ENCODE measurements at regions not wholly inside any gene's neighbourhood (a gene's known extent, or its start where the extent isn't known, plus 50 kb on each side); places are given as distances from the start of the nearest gene placed in this dataset.
A peak's percentile ranks its signal among the peaks of the same experiment; 100 is the strongest.
"Not testable (repeated sequence)": the region's sequence is repeated elsewhere in the genome, so short reads cannot be mapped to it uniquely, and the experiment has no call there.

DNA sequence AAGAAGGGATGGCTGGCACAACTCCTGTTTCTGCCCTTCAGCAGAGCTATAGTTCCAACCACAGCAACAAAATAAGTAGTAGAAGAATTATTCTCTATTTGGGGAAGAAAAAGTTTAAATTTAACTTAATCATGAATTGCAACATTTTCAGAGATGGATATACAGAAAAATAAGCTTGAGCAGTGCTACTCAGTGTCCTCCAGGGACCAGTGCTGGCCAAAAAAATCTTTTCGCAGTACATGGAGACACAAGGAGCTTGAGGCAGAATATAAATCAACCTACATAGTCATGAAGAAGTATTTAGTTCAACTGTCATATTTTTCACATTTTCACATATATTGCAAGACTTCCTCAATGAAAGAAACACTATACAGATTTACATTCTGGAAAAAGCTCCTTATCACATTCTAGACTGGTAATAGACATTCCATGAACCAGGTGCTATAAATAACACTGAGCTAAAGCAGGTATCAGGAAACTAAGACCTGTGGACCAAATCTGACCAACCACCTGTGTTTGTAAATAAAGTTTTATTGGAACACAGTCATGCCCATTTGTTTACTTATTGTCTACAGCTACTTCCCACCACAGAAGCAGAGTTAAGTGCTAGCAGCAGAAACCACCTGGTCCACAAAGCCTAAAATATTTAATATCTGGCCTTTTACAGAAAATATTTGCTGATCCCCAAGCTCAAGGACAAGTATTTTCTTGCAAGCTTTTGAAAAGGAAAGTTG is 101.9 kb downstream of the RGS21 start:
- DNase-seq = no peak

DNA sequence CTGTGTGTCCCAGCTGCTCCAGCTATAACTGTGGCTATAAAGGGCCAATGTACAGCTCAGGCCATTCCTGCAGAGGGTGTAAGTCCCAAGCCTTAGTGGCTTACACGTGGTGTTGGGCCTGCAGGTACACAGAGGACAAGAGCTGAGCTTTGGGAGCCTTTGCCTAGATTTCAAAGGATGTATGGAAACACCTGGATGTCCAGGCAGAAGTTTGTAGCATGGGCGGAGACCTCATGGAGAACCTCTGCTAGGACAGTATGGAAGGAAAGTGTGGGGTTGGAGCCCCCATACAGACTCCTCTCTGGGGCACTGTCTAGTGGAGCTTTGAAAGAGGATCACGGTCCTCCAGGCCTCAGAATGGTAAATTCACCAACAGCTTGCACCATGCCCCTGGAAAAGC is 113.9 kb downstream of the RGS21 start:
- DNase-seq = no peak

DNA sequence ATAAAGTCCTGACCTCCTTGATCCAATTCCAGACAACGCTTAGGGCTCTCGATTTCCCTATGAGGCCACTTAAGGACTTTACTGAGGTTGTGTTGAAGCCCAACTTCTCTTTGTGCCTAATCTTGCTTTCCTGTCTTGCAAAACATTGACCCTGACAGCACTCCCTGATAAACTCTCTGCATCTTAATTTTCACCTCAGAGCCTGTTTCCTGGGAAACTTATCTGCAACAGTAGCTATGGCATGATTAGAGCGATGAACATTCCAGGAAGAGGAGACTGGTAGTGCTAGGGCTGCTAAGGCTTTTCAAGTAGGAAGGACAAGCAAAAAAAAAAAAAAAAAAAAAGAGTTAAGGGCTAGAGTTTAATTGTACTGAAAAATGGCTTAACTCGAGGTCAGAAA is 118.9 kb downstream of the RGS21 start:
- DNase-seq = no peak

DNA sequence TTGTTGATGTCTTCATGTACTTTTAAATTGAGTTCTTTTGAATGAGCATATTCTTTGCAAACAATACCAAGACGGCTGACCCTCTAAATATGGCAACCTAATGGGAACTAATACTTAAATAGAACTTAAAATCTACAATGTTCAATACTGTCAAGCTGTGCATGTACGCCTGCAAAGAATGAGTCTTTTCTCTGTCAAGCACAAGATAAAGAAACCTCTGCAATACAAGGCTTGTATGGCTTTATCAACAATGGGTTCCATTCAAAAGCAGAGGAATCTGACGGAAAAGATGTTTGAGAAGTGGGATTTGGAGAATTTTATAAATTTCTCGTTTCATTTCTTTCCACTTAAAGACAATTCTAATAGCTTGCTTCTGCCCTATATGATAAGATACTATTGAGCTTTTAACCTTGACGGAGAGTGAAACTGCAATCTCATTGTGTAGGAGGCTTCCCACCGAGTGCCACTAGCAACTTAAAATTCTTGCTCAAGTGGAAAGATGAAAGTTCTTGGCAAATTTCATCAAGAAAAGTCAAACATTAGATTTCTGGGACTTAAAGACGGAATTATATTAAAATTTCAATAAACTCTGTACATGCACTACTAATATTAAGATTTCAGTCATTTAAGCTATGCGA is 119.8 kb downstream of the RGS21 start:
- DNase-seq = no peak

DNA sequence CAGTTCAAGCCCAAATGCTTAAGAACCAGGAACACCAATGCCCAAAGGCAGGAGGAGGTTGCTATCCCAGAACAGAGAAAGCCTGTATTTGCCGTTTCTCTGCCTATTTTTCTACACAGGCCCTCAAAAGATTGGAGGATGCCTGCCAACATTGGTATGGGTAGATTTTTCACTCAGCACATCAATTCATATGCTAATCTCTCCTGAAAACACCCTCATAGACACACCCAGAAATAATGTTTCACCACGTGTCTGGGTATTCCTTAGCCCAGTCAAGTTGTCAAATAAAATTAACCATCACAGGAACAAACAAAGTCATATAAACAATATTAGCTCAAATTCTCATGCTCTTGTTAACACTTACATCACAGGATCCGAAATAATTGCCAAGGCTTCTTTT is 121.9 kb downstream of the RGS21 start:
- DNase-seq = no peak

DNA sequence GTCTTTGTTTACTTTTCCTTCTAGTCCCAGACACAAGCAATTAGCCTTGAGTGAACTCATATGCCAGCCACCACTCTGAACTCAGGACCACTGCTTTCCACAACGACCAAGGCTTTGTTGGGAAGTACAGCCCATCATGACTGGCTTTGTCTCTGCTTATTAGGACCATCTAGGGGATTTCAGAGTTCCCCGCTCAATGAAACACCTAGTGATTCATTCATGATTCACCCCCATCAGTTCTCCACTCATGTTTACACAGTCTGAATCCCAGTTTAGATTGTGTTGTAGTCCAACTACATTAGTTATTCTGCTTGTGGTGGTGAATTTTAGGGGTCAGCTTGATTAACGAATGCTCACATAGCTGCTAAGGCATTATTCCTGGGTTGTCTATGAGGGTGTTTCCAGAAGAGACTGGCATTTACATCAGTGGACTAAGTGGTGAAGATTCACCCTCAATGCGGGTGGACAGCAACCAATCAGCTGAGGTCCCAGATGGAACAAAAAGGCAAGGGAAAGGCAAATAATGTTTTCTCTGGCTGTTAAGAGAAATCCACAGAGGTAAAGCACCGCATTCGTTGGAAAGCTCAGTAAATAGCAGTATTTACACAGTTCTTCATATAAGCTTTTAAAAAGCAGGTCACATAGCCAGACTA is 122.7 kb downstream of the RGS21 start:
- DNase-seq = no peak

DNA sequence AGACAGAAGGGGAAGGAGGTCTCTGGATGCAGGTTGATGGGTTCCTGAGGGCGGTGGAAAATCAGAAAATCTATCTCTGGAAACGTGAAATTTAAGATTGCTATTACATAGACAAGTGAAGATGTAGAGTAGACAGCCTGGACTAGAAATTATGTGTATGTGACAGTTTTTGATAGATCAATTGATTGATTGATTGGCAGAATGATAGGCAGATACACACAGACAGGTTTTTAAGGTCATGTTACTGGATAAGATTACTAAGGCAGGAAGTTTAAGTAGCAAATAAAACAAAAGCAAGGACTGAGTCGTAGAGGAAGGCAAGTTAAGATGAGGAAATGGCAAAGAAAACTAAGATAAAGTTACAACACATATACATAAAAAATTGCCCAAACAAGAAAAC is 124.7 kb downstream of the RGS21 start:
- DNase-seq = no peak

DNA sequence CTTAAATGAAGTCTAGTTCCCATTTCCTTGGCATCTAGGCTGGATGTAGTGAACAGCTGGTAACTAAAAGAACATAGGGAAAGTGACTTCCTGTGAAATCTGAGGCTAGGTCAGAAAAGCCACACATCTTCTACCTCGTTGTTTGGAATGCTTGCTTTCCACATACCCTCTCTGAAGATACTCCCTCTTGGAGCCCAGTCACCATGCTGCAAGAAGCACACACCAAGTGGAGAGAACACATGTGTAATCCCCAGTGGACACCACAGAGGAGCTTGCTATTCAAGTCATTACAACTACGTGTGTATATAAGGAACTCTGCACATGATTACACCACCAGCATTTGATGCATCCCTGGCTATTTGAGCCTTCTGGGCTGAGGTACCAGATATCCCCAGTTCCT is 125.9 kb downstream of the RGS21 start:
- no peak for DNase-seq

DNA sequence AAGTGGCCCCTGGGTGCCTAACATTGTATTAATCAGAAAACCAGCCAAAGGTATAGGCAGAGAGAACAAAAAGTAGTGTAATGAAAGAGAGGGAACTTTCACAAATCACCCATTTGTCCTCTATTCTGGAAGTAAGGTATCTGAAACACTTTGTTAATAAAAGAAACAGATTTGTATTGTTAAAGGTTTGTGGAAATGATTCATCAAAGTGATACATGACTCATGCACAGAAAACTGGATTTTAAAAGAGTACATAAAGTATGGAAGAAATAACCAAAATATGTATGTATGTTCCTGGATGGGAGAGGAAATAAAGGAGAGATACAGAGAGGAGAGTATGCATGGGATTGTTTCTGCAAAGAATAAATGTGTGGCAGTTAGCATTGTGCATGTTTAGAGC is 126.8 kb downstream of the RGS21 start:
- no peak for DNase-seq

DNA sequence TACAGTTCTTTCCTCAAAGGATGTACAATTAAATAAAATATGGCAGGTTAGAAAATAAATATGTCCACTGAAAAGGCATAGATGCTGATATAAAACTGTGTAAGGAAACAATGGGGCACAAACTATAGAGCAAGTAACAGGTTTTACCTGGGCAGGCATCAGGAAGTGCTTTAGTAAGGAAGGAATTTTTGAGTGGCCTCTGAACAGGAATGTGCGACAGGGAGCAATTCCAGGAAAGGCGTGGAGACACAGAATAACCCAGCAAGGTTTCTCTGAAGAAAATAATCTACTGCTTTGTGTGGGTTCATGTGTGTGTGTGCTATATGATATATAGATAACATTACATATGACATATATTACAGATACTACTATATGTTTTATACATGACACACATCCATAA is 128.4 kb downstream of the RGS21 start:
- DNase-seq = no peak

DNA sequence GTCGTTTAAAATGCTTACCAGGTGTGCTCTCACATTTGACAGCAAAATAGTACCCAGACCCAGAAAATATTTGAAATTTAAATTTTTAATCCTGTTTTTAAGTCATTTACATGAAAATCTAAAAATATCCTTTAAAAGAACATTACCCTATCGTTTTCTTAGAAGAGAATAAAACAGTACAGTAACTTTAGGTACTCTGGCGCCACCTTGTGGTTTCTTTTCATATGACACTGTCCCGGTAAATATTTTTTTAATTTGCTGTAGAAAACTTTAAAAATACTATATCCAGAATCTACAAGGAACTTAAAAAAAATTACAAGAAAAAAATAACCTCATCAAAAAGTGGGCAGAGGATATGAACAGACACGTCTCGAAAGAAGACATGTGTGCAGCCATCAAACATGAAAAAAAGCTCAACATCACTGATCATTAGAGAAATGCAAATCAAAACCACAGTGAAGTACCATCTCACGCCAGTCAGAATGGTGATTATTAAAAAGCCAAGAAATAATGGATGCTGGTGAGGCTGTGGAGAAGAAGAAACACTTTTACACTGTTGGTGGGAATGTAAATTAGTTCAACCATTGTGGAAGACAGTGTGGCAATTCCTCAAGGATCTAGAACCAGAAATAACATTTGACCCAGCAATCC is 129.2 kb downstream of the RGS21 start:
- DNase-seq = peak; percentile 50

DNA sequence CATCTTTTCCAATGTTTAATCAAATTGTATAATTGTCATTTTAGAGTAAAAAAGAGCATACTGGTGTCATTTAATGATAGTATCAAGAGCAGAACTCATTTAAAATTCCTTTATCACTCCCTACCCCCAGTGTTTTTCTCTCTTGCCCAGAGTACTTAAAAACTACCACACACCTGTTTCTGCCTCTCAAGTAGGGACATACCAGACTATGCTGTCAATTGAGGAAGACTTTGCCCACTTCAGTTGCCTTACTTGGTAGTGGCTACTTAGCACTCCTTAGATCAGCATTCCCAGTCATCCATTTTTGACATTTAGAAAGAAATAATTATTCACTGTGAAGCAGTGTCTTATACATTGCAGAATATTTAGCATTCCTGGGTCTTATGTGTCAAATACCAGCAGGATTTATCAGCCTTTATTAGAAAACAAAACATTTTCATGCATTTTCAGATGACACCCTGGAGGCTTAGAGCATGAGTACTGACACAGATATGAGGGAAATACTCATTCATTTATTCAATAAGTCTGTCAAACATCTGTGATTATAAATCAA is 127.5 kb upstream of the RGS1 start:
- DNase-seq = no peak

DNA sequence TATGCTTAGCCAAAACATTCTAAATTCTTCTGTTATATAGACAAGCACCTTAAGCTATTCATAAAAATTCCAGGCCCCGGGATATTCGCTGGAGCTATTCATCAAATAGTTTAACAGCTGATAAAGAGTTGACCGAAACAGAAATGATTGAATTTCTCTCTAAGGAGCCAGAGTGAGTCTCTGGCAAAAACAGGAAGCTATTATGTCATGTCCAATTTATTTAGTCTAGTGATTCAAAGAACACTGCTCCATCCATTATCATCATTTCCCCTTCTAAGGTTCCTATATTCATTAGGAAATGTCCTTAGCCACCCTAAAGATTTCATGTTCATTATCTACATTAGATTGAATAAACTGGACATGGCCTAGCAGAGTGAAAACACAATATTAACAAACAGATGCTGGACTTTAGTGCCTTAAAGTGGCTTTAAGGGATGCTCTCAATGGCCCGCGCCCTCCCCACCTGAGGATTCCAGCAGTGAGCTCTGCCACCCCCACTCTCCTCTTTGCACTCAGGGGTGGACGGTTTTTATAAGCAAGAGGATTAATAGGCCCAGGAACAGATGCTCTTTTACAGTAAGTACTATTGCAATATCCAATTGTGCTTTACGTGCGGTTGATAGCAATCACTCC is 122.1 kb upstream of the RGS1 start:
- no peak for DNase-seq

DNA sequence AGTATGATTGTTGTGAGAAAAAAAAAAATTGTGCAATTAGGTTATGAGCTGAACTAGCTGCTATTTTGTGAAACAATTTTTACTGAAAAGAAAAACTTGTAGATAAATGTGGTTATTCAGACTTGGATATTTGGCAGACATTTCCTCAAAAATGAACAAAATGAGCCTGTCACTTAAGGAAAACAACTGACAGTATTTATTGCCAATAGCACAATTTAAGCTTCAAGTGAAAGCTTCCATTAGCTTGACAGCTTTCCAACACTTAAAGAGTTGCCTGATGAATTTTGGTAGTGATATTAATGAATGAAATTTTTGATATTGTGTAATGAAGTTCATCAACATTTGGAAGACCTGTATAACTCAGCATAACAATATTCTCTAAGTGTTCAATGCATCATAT is 116.1 kb upstream of the RGS1 start:
- no peak for DNase-seq

DNA sequence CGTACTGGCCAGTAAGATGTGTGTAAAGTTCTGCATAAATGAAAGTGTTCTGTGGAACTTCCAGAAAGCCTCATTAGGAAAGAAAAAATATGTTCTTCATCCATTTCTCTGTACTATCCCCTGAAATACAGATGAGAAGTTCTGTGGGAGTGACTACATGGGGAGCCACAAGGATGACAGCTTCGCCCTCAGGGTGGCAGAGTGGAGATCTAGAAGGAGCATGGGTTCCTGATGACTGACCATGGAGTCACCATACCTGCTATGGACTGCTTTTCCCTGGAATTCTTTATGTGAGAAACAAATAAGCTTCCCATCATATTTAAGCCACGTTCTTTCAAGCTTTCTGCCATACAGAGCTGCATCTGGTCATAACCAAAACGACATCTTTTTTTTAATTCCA is 113.9 kb upstream of the RGS1 start:
- DNase-seq = no peak

DNA sequence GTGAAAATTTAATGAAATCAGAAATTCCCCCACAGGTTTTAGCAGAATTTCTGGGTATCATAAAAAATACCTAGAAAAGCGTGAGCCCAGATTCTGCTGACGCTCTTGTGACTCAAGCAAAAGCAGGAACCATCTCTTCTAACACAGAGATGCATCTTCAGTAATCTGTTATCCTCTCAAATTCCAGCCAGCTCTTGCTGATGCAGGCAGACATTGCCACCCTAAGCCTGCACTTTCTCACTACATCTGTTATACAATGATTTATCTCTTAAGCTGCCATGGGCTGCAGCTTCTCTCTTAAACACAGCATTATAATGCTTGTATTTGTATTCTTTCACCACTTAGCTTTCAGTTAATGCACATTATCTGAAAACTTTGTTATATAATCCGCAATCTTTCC is 113.0 kb upstream of the RGS1 start:
- DNase-seq = no peak

DNA sequence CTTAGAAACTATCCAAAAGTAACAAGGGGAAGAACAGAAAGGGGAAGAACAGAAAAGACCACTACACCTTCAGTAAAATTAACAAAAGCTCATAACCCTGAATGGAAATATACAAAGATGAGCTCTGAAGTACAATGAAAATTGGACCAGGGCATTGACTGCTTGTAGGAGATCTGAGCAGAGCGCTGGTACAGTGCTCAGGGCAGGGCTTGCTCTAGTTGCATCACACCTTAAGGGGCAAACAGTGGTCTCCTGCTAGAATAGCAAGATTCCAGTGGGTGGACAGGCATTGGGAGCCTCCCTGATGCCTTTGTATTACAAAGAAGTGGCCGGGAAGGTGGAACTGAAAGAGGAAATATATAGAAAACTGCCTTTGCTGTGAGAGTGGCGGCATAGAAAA is 111.9 kb upstream of the RGS1 start:
- no peak for DNase-seq

DNA sequence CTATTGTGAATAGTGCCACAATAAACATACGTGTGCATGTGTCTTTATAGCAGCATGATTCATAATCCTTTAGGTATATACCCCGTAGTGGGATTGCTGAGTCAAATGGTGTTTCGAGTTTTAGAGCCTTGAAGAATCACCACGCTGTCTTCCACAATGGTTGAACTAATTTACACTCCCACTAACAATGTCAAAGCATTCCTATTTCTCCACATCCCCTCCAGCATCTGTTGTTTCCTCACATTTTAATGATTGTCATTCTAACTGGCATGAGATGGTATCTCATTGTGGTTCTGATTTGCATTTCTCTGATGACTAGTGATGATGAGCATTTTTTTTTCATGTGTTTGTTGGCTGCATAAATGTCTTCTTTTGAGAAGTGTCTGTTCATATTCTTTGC is 110.4 kb upstream of the RGS1 start:
- DNase-seq = not testable (repeated sequence)

DNA sequence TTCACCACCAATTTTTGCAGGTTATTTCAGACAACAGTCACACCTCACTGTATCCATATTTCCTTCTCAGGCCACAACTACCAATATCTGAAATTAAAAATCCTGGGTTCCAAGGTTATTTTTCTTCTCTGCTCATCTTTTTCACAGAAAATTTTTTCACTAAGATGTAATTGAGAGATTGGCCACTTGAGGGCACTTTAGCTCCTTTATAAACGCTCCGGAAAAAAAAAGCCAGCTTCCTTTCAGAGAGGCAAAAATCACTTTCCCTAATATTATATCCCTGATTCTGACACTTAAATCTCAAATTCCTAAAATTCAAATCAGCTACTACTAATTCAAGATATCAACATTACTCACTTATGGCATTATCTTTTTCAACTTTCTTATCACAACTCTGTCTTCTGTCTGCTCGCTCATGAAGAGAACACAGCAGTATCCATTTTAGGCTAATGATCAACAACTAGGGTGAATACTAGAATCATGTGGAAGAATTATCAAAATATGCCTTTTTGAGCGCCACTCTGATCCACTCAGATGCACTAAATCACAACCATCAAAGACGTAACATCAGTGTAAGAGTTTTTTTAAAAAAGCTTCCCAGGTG is 101.4 kb upstream of the RGS1 start:
- DNase-seq = peak; percentile 12

DNA sequence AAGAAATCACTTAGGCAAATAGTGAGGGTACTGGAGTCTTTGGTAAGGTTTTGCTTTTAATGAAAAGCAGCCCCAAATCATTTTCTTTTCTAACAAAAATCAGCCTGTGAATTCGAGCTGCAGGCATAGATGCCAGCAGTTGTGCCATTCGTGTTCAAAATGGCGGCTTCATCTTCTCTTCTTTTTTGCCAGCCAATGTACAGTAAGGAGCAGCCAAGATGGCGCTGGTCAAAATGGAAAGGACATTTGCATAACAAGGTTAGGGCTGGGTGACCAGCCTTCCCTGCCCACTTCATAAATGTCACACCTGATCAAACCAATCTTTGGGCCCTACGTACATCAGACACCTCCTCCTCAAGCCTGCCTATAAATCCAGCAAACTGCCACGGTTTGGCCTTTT is 100.2 kb upstream of the RGS1 start:
- DNase-seq = no peak

DNA sequence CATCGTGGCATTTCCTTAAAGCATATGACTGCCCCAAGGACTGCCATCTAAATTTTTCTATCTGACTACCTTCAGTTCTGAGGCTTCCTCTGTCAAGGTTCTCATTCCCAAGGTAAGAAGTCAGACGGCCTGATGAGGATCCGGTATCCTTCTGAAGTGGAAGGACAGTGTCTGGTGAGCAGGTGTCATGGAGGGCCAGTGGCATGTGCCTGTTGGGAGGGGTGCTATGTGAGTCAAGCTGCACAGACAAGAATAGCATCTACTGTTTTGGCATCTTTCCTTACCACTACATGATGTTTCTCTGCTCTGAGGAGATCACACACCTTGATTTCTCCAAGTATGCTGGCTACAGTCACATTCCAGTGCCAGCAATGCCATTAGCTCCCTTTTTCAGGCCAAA is 99.6 kb upstream of the RGS1 start:
- DNase-seq = no peak

DNA sequence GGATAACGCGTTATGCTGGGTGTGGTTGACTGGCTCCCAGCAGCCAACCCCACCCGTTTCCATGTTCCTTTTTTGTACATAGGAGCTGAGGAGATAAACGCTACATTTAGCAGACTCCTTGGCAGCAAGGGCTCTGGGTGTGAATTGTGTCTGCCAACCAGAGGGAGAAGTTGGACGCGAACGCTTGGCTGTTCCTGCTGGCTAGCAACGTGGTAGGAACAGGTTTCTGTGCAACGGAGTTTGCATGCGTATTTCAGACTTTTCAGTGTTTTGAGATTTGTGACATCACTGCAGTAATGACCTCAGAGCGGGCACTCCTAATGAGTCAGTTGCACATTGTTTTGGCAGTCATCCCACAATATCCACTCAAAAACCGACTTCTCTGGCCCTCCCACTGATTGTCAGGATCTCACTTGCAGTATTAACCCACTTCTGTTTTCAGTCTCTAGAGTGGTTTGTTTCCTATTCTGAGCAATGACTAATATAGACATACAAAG is 98.7 kb upstream of the RGS1 start:
- no peak for DNase-seq
